GM20000 (cell line): ENCODE measurements at regions not wholly inside any gene's neighbourhood (a gene's known extent, or its start where the extent isn't known, plus 50 kb on each side); places are given as distances from the start of the nearest gene placed in this dataset.

Source experiments
- DNase-seq: peaks from one replicate; pipeline ENCODE4 v3.0.0; 2012; ENCODE audit warnings: low spot score
- TF ChIP-seq, protein P1 (sequence below): IDR thresholded peaks from 2 replicates; pipeline ENCODE4 v1.5.1; 2012; ENCODE audit warnings: mild to moderate bottlenecking, control low read depth; ENCODE audit errors: extremely low read depth, missing control alignments

- DNase-seq = no peak
- TF ChIP-seq, protein P1, sequence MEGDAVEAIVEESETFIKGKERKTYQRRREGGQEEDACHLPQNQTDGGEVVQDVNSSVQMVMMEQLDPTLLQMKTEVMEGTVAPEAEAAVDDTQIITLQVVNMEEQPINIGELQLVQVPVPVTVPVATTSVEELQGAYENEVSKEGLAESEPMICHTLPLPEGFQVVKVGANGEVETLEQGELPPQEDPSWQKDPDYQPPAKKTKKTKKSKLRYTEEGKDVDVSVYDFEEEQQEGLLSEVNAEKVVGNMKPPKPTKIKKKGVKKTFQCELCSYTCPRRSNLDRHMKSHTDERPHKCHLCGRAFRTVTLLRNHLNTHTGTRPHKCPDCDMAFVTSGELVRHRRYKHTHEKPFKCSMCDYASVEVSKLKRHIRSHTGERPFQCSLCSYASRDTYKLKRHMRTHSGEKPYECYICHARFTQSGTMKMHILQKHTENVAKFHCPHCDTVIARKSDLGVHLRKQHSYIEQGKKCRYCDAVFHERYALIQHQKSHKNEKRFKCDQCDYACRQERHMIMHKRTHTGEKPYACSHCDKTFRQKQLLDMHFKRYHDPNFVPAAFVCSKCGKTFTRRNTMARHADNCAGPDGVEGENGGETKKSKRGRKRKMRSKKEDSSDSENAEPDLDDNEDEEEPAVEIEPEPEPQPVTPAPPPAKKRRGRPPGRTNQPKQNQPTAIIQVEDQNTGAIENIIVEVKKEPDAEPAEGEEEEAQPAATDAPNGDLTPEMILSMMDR = no peak
Measured at GRCh38 chr21:14725219-14725618, 179.1 kb upstream of the SAMSN1 start.

GRCh38 chr21:14722841-14723483 lies 176.8 kb upstream of the SAMSN1 start:
- no peak for DNase-seq
- TF ChIP-seq, protein P1 = no peak

GRCh38 chr21:14720237-14720636 lies 174.1 kb upstream of the SAMSN1 start:
- TF ChIP-seq, protein P1 = no peak
- DNase-seq = no peak

GRCh38 chr21:14718951-14719350 lies 172.8 kb upstream of the SAMSN1 start:
- TF ChIP-seq, protein P1 = no peak
- no peak for DNase-seq

DNA sequence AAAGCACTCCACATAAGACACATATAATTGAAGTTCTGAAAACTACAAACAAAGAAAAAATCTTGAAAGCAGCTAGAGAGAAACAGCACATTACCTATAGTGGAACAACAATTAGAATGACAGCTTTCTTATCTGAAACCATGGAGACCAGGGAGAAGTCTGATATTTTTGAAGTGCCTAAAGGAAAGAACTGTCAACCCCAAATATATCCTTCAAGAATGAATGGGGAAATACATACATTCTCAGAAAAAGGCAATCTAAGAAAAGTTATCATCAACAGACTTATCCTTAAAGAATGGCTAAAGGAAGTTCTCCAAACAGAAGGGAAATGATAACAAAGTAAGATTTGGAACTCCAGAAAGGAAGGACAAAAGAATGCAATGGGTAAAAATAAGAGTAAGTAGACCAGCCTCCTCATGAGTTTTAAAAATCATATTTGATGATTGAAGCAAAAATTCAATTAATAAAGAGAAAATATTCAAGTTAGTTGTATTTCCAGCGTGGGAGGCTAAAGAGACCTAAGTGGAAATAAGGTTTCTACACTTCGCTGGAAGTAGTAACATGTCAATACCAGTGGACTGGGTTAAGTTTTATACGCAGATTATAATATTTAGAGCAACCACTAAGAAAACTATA lies 170.8 kb upstream of the SAMSN1 start:
- TF ChIP-seq, protein P1 = no peak
- no peak for DNase-seq

- DNase-seq = no peak
- TF ChIP-seq, protein P1 = no peak
Measured at GRCh38 chr21:14713109-14713508, 167.0 kb upstream of the SAMSN1 start.

GRCh38 chr21:14712121-14712715 lies 166.1 kb upstream of the SAMSN1 start:
- TF ChIP-seq, protein P1 = no peak
- no peak for DNase-seq
